ENCODE measurements at regions not wholly inside any gene's neighbourhood (a gene's known extent, or its start where the extent isn't known, plus 50 kb on each side); places are given as distances from the start of the nearest gene placed in this dataset.
"Not testable (repeated sequence)": the region's sequence is repeated elsewhere in the genome, so short reads cannot be mapped to it uniquely, and the experiment has no call there.

GRCh38 chr10:130715686-130716670, 579.8 kb downstream of the GLRX3 start:
- no peak for DNase-seq (ENCODE audit: low read depth)
- H3K4me3 ChIP-seq (ENCODE audit: low read depth, low read length): no peak overlapping the region

DNA sequence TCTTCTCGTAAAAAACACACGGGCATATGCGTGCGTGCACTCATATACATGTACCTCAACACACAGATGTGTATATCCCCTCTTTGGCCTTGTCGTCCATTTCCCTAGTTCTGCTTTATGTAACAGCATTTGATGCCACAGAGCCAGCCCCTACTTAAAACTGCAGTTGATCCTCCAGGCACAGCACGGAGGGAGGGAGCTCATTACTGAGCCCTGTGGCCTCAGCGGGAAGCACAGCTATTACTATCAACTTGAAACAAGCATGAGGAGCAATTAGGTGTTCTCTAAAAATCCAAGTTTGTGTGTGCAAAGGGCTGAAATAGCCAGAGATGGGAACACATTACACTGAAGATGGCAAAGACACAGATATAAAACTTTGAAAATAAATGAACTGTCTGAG, 580.9 kb downstream of the GLRX3 start:
- H3K4me3 ChIP-seq (ENCODE audit: low read depth, low read length): no peak overlapping the region
- no peak for DNase-seq (ENCODE audit: low read depth)

DNA sequence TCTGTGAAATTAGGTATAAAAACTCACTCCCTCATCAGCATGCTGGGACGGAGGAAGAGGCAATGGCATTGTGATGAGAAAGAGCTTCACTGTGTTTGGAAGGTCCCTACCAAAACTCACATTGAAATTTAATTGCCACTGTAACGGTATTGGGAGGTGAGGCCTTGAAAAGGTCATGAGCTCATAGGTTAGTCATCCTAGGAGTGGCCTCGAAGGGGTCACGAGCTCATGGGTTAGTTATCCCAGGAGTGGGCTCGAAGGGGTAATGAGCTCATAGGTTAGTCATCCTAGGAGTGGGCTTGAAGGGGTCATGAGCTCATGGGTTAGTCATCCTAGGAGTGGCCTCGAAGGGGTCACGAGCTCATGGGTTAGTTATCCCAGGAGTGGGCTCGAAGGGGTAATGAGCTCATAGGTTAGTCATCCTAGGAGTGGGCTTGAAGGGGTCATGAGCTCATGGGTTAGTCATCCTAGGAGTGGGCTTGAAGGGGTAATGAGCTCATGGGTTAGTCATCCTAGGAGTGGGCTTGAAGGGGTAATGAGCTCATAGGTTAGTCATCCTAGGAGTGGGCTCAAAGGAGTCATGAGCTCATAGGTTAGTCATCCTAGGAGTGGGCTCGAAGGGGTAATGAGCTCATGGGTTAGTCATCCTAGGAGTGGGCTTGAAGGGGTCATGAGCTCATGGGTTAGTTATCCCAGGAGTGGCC, 582.7 kb downstream of the GLRX3 start:
- not testable (repeated sequence) for DNase-seq (ENCODE audit: low read depth)

GRCh38 chr10:130719448-130719752, 583.2 kb downstream of the GLRX3 start:
- no peak for DNase-seq (ENCODE audit: low read depth)

More for the DNA sequence above, 582.7 kb downstream of the GLRX3 start:
- H3K4me3 ChIP-seq (ENCODE audit: low read depth, low read length): not testable (repeated sequence)

GRCh38 chr10:130720235-130720634, 584.0 kb downstream of the GLRX3 start:
- no peak for DNase-seq (ENCODE audit: low read depth)
- H3K4me3 ChIP-seq (ENCODE audit: low read depth, low read length): no peak overlapping the region

More at GRCh38 chr10:130719448-130719752, 583.2 kb downstream of the GLRX3 start:
- H3K4me3 ChIP-seq (ENCODE audit: low read depth, low read length): no peak overlapping the region

- no peak for DNase-seq (ENCODE audit: low read depth)
Observed at GRCh38 chr10:130721971-130722370, 585.8 kb downstream of the GLRX3 start.

GRCh38 chr10:130723704-130724103, 587.5 kb downstream of the GLRX3 start:
- no peak for DNase-seq (ENCODE audit: low read depth)
- H3K4me3 ChIP-seq (ENCODE audit: low read depth, low read length): no peak overlapping the region

More at GRCh38 chr10:130721971-130722370, 585.8 kb downstream of the GLRX3 start:
- H3K4me3 ChIP-seq (ENCODE audit: low read depth, low read length): no peak overlapping the region

GRCh38 chr10:130725474-130725970, 586.0 kb downstream of the TCERG1L start:
- DNase-seq (ENCODE audit: low read depth): no peak
- no peak overlapping the region for H3K4me3 ChIP-seq (ENCODE audit: low read depth, low read length)

DNA sequence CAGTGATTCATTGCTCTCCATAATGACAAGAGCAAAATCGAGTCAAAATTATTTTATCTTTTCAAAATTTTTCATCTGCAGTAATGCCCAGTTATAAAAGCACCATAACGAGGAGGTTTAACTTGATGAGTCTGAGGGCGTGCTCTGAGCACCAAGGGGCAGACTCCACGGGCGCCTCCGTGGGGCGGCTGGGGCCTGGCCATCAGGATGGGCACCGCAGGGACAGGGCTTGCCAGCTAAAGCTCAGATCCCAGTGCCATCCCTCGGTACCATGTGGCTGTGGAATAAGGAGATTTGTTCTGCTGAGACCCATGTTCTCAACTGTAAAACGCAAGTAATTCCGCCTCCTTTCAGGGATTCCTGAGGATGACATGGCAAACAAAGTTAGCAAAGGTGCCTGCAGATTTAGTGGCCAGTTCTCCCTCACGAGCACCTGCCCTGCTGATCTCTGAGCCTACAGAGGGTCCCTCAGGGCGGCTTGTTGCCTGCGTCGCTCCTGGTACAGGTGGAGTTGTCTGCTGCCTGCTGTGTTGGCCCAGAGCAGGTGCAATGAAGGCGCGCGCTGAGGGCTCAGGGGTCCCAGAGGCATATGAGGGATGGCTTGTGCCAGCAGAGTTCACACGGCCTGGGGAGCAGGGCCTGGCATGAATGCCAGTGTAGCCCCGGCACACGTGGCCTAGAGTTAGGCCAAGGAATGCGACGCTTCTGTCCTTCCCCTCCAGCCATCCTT, 584.4 kb downstream of the TCERG1L start:
- no peak overlapping the region for H3K4me3 ChIP-seq (ENCODE audit: low read depth, low read length)
- no peak for DNase-seq (ENCODE audit: low read depth)

- H3K4me3 ChIP-seq (ENCODE audit: low read depth, low read length): no peak overlapping the region
- no peak for DNase-seq (ENCODE audit: low read depth)
Observed at GRCh38 chr10:130727766-130728490, 583.6 kb downstream of the TCERG1L start.

DNA sequence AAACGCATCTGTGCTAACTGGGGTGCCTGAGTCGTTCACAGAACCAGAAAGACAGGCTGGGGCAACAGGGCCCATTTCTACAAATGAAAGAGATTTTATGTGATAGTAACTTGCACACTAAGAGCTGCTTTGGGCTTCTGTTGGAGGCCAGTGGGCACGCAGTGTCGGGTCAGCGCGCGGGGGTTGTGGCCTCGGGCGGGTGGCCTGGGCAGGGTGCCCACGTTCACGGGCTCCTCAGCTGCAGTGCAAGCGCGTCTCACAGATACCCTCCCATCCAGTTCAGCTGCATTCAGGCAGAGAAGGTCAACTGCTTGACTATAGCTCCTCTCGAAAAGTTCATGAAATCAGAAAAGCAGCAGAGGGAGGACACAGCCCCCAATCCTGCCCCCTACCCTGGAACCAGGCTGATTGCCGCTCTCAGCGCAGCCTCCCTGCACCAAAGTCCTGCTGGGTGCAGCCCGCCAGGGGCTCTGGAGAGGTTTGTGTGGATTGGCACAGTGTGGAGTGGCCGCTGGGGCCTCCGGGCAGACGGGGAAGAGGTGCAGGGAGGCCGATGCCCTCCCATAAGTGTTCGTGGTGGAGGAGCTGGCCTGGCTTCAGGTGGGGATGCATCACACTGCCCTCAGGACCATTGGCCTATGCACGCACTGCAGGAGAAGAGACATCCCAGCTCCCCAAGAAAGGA, 582.8 kb downstream of the TCERG1L start:
- H3K4me3 ChIP-seq (ENCODE audit: low read depth, low read length): no peak overlapping the region
- no peak for DNase-seq (ENCODE audit: low read depth)

- DNase-seq (ENCODE audit: low read depth): no peak
- no peak overlapping the region for H3K4me3 ChIP-seq (ENCODE audit: low read depth, low read length)
Observed at GRCh38 chr10:130729876-130730275, 581.6 kb downstream of the TCERG1L start.

GRCh38 chr10:130737186-130737585, 574.3 kb downstream of the TCERG1L start:
- no peak for DNase-seq (ENCODE audit: low read depth)
- H3K4me3 ChIP-seq (ENCODE audit: low read depth, low read length): no peak overlapping the region

DNA sequence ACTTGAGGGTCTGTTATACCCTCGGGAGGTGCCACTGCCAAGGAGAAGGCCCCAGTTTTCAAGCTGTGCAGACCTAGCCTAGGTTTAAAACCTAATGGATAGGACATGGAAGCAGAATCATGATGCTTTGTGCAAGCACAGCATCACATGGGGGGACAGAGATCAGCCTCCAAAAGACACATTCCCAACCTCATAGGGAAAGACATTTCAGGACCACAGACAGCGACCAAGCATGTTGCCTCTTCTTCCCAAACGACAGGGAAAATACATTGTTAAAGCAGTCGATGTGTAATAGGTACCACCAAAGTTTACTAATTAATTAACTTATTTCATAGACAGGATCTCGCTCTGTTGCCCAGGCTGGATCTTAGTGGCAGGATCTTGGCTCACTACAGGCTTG, 573.9 kb downstream of the TCERG1L start:
- DNase-seq (ENCODE audit: low read depth): no peak
- no peak overlapping the region for H3K4me3 ChIP-seq (ENCODE audit: low read depth, low read length)

GRCh38 chr10:130739016-130739756, 572.3 kb downstream of the TCERG1L start:
- DNase-seq (ENCODE audit: low read depth): no peak
- H3K4me3 ChIP-seq (ENCODE audit: low read depth, low read length): no peak overlapping the region

GRCh38 chr10:130739757-130740145, 571.8 kb downstream of the TCERG1L start:
- no peak for DNase-seq (ENCODE audit: low read depth)
- H3K4me3 ChIP-seq (ENCODE audit: low read depth, low read length): no peak overlapping the region

GRCh38 chr10:130740166-130740565, 571.4 kb downstream of the TCERG1L start:
- no peak for DNase-seq (ENCODE audit: low read depth)

More at GRCh38 chr10:130740166-130740565, 571.4 kb downstream of the TCERG1L start:
- H3K4me3 ChIP-seq (ENCODE audit: low read depth, low read length): no peak overlapping the region

All from skeletal muscle cell (primary cell).